ENCODE measurements at regions not wholly inside any gene's neighbourhood (a gene's known extent, or its start where the extent isn't known, plus 50 kb on each side); places are given as distances from the start of the nearest gene placed in this dataset.

GRCh38 chr3:4241595-4242170 lies 61.5 kb upstream of the SETMAR start:
- no peak for TF ChIP-seq PRRX2 (CRISPR knock-in tag; IDR thresholded peaks at IDR 0.05)
- no peak for TF ChIP-seq FOXP1 (CRISPR knock-in tag; IDR thresholded peaks at IDR 0.05; ENCODE audit: borderline replicate concordance)
